ENCODE measurements at regions not wholly inside any gene's neighbourhood (a gene's known extent, or its start where the extent isn't known, plus 50 kb on each side); places are given as distances from the start of the nearest gene placed in this dataset.

DNA sequence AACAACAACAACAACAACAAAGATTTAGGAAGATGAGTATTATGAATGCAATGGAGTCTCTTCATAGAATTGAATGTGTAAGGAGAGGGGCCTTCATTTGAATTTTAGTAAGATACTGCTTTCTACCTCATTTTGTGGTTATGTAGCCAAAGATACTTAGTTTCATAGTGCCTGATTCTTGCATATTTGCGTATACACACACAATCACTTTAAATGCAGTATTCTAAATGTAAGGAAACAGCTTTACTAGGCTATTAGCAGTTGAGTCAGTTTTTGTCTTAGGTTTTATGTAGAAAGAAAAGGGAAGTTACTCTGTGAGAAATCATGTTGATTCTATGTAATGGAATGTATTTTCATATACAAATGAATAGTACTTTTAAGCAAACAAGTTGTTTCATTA lies 80.5 kb downstream of the HAUS1 start:
- TF ChIP-seq CTCF (IDR thresholded peaks at IDR 0.05) (no peak), POLR2A (IDR thresholded peaks at IDR 0.05) (no peak)

Data from vagina (tissue), 2 donors.